Testis (tissue), 2 donors: ENCODE measurements at regions not wholly inside any gene's neighbourhood (a gene's known extent, or its start where the extent isn't known, plus 50 kb on each side); places are given as distances from the start of the nearest gene placed in this dataset.

Experiments used
- POLR2A ChIP-seq: fragments of 450-650 bp; IDR thresholded peaks from one replicate; pipeline ENCODE4 v1.6.1; 2017; ENCODE audit warnings: antibody characterized with exemption, mild to moderate bottlenecking, moderate library complexity
- TF ChIP-seq, protein P1 (sequence below), 3 experiments: fragments of 450-650 bp in 2 of 3; fragments of 200-600 bp in 1 of 3; sonication (generic) in 1 of 3; IDR thresholded peaks; one replicate each; pipeline ENCODE4 v1.5.1; 2016 to 2019; ENCODE audit warnings: antibody characterized with exemption in 3 of 3, mild to moderate bottlenecking in 2 of 3, moderate library complexity in 1 of 3

DNA sequence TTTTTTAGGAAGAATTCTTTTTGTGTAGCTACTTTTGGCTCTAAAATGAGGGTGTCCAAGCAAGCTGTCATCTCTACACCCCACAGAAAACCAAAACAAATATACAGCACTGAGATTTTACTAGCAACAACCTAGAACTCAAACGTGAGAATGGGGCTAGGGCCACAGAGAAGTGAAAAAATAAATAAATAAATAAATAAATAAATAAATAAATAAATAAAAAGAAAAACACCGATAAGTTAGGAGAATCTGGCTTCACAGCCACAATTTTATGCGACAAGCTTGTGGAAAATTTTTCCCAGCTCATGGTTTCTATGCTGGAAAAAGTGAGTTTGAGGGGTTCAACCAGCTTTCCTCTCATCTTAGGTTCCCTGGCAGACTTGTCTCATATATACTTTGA, 324.6 kb upstream of the TACR3 start:
- TF ChIP-seq, protein P1, sequence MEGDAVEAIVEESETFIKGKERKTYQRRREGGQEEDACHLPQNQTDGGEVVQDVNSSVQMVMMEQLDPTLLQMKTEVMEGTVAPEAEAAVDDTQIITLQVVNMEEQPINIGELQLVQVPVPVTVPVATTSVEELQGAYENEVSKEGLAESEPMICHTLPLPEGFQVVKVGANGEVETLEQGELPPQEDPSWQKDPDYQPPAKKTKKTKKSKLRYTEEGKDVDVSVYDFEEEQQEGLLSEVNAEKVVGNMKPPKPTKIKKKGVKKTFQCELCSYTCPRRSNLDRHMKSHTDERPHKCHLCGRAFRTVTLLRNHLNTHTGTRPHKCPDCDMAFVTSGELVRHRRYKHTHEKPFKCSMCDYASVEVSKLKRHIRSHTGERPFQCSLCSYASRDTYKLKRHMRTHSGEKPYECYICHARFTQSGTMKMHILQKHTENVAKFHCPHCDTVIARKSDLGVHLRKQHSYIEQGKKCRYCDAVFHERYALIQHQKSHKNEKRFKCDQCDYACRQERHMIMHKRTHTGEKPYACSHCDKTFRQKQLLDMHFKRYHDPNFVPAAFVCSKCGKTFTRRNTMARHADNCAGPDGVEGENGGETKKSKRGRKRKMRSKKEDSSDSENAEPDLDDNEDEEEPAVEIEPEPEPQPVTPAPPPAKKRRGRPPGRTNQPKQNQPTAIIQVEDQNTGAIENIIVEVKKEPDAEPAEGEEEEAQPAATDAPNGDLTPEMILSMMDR (IDR thresholded peaks at IDR 0.05), result no peak
- no peak for TF ChIP-seq POLR2A
